ENCODE measurements at regions not wholly inside any gene's neighbourhood (a gene's known extent, or its start where the extent isn't known, plus 50 kb on each side); places are given as distances from the start of the nearest gene placed in this dataset.

DNA sequence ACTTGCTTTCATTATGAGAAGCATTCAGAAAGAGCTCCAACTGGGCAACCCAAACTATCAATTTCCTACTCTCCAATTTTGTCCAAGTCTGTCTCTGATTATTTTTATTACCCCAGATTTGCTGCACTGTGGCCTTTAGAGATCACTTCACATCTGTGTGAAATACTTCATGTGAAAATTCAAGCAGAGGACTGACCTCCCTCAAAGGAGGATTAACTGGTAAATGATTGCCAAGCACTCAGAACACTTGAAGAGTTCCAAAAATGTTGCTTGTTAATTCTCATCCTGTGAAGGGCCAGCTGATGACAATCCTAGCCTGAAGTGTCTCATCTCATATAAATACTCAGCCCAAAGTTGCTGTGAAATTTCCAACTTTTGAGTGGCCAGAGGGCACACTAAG, 182.8 kb upstream of the DGKB start:
- TF ChIP-seq ZNF600 (tag by site-specific recombination; IDR thresholded peaks at IDR 0.05), result no peak
- TF ChIP-seq KLF7 (tag by site-specific recombination; IDR thresholded peaks at IDR 0.05; ENCODE audit: borderline replicate concordance), result no peak
- no peak for TF ChIP-seq ZNF654 (tag by site-specific recombination; IDR thresholded peaks at IDR 0.05; ENCODE audit: low read depth)
- TF ChIP-seq TCF7L2 (IDR thresholded peaks at IDR 0.05; ENCODE audit: borderline replicate concordance, low read depth, low read length), result no peak
- TF ChIP-seq PATZ1 (tag by site-specific recombination; IDR thresholded peaks at IDR 0.05), result no peak
- TF ChIP-seq ZNF660 (tag by site-specific recombination; IDR thresholded peaks at IDR 0.05), result no peak
- TF ChIP-seq ZNF837 (tag by site-specific recombination; IDR thresholded peaks at IDR 0.05), result no peak
- TF ChIP-seq KLF10 (tag by site-specific recombination; IDR thresholded peaks at IDR 0.05), result no peak
- POLR2A ChIA-PET, result no interaction called here

DNA sequence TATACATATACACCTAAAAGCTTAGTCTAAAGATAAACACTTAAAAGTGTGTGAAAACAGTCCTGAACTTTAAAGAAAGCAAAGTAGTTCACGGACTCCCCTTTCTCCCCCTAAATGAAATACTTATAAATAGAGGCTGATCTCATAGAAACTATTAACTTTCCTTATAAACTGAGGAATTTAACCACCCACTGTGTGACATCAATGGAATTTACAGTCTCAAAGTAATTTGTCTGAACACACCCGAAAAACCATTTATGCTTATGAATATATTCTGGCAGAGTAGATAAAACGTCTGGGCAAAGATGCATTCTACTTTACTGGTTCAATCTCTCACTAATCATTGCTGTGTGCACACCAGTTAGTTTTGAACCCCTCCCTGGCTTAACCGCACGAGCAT, 181.8 kb upstream of the DGKB start:
- Histone ChIP-seq H3K27ac (ENCODE audit: extremely low read depth, low read depth, low read length) (no peak overlapping the region), H3K36me3 (ENCODE audit: control insufficient read depth in 2 of 2, insufficient read depth in 1 of 2, low read length in 2 of 2) (no peaks in the 10 kb centered on the region), H3K9me3 (ENCODE audit: control insufficient read depth, insufficient read depth, low read depth, low read length) (no peaks in the 10 kb centered on the region), H3K4me1 (ENCODE audit: control insufficient read depth, insufficient read depth, low read length) (no peaks in the 10 kb centered on the region), H3K4me3 (ENCODE audit: low read depth, low read length) (no peak overlapping the region)
- TF ChIP-seq ZNF416 (tag by site-specific recombination; IDR thresholded peaks at IDR 0.05) (no peak), ZNF544 (tag by site-specific recombination; IDR thresholded peaks at IDR 0.05) (no peak), ZNF610 (tag by site-specific recombination; IDR thresholded peaks at IDR 0.05; ENCODE audit: borderline replicate concordance) (no peak)
- ChIA-PET POLR2A (no interaction called here), CTCF (interaction anchor here (0.5 kb wide), 1 partner anchor 235 kb away, joined by 4 read pairs; no protein-coding TSS in a partner anchor)

More for the DNA sequence above, 182.8 kb upstream of the DGKB start:
- no peaks in the 10 kb centered on the region for H3K36me3 ChIP-seq (ENCODE audit: control insufficient read depth in 2 of 2, insufficient read depth in 1 of 2, low read length in 2 of 2)
- no peaks in the 10 kb centered on the region for H3K4me1 ChIP-seq (ENCODE audit: control insufficient read depth, insufficient read depth, low read length)
- no peaks in the 10 kb centered on the region for H3K9me3 ChIP-seq (ENCODE audit: control insufficient read depth, insufficient read depth, low read depth, low read length)
- CTCF ChIA-PET, result no interaction called here
- H3K27ac ChIP-seq (ENCODE audit: extremely low read depth, low read depth, low read length), result no peak overlapping the region
- H3K4me3 ChIP-seq (ENCODE audit: low read depth, low read length), result no peak overlapping the region

DNA sequence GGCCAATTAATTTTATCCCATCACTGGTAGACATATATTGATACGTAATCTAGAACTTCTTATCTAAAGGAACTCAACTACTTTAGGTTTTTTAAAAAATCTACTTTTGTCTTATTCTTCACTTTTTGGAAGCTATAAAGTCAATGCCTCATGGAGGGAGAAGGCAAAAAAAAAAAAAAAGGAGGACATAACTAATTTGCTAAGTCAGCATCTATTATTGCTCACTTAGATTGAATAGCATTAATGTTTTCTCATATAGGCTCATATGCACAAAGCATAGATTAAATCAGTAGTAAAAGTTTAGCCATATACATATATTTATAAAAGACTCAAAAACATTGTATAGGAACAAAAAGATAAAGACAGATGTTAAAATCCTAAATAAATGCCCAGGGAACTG, 179.3 kb upstream of the DGKB start:
- H3K4me3 ChIP-seq (ENCODE audit: low read depth, low read length), result no peak overlapping the region
- ChIA-PET POLR2A (no interaction called here), CTCF (no interaction called here)
- H3K9me3 ChIP-seq (ENCODE audit: control insufficient read depth, insufficient read depth, low read depth, low read length), result no peaks in the 10 kb centered on the region
- no peaks in the 10 kb centered on the region for H3K36me3 ChIP-seq (ENCODE audit: control insufficient read depth in 2 of 2, insufficient read depth in 1 of 2, low read length in 2 of 2)
- H3K27ac ChIP-seq (ENCODE audit: extremely low read depth, low read depth, low read length), result no peak overlapping the region
- no peaks in the 10 kb centered on the region for H3K4me1 ChIP-seq (ENCODE audit: control insufficient read depth, insufficient read depth, low read length)
- no peak for TF ChIP-seq ZNF624 (tag by site-specific recombination; IDR thresholded peaks at IDR 0.05)
- no peak for TF ChIP-seq ZNF18 (tag by site-specific recombination; IDR thresholded peaks at IDR 0.05)
- TF ChIP-seq GLI2 (tag by site-specific recombination; IDR thresholded peaks at IDR 0.05; ENCODE audit: borderline replicate concordance, low read depth), result no peak
- TF ChIP-seq REST (tag by site-specific recombination; IDR thresholded peaks at IDR 0.05), result no peak
- no peak for TF ChIP-seq PRDM1 (tag by site-specific recombination; IDR thresholded peaks at IDR 0.05)
- TF ChIP-seq TSHZ1 (tag by site-specific recombination; IDR thresholded peaks at IDR 0.05; ENCODE audit: borderline replicate concordance), result no peak
- no peak for TF ChIP-seq BCL11B (tag by site-specific recombination; IDR thresholded peaks at IDR 0.05; ENCODE audit: low read depth)
- no peak for TF ChIP-seq OVOL3 (tag by site-specific recombination; IDR thresholded peaks at IDR 0.05)
- TF ChIP-seq ZNF202 (tag by site-specific recombination; IDR thresholded peaks at IDR 0.05; ENCODE audit: borderline replicate concordance), result no peak
- TF ChIP-seq HOXD13 (CRISPR knock-in tag; IDR thresholded peaks at IDR 0.05; ENCODE audit: borderline replicate concordance), result no peak
- TF ChIP-seq ZNF140 (tag by site-specific recombination; IDR thresholded peaks at IDR 0.05), result no peak
